UCSD-AML1 (cell line): ENCODE measurements at regions not wholly inside any gene's neighbourhood (a gene's known extent, or its start where the extent isn't known, plus 50 kb on each side); places are given as distances from the start of the nearest gene placed in this dataset.
"Not testable (repeated sequence)": the region's sequence is repeated elsewhere in the genome, so short reads cannot be mapped to it uniquely, and the experiment has no call there.

Experiments
- DNase-seq: peaks from one replicate; lab custom pipeline; 2025; ENCODE audit not compliant: unreplicated experiment; lab: John Stamatoyannopoulos, UW

DNA sequence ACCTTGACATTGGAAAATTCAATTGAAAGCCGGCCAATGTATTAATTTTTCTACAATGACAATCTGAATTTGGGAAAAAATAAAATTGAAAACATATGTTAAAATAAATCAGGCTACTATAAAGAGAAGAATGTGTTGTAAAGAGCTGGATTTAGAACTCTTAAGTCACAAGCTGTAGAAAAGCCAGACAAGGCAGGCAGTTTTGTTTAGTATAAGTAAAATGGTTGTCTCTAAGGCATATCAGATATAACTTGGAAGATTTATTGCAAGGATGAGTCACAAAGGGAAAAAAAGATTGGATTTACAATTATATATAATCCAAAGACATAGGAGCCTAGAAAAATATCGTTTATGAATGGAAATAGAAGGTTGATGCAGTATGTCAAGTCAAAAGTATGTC, 549.1 kb upstream of the EPHA5 start:
- no peak for DNase-seq

DNA sequence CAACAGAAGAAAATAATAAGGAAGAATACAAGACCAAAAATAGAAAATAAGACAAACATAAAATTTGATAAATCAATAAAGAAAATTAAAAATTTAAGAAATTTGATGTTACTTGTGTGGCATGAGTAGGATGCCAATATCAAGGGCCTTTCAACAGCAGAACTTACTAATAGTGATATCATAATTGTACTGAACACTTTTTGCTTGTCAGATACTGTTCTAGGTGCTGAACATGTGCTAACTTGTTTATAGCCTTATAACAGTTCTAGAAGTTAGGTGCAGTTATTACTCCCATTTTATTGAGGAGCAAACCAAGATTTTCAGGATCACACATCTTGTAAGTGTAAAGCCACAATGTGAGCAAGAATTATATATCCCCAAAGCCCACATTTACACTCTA, 546.0 kb upstream of the EPHA5 start:
- DNase-seq, result no peak

DNA sequence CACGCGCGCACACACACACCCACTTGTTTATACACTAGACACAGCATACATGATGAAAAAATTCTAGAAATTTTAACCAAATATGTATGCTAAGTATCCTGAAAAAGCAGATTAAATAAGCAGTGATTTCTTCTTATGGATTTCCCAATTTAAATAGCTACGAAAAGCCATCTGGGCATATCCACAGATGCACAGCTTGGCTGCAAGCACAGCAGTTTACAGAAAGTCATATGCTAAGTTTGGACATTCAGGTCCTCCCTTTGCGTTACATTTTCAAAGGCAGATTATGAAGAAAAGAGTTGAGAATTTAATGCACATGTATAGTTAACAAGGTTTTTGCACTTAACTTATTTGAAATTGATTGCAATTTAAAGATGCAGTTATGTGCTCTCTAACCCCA, 542.2 kb upstream of the EPHA5 start:
- DNase-seq, result no peak

GRCh38 chr4:66204534-66205247, 534.4 kb upstream of the EPHA5 start:
- no peak for DNase-seq

DNA sequence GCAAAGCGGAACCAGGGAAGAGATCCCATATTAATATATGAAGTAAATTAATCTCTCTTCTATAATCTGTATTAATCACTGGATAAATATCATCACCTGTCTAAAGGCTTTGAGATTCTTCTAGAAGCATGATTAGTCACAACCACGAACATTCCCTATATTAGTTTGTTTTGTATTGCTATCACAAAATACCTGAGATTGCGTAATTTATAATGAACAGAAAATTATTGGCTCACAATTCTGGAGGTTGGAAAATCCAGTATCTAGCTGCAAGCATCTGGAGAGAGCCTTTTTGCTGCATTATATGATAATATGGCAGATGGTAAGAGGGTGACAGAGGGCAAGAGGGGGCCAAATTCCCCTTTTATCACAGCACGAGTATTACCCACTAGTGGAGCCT, 532.6 kb upstream of the EPHA5 start:
- DNase-seq, result no peak

DNA sequence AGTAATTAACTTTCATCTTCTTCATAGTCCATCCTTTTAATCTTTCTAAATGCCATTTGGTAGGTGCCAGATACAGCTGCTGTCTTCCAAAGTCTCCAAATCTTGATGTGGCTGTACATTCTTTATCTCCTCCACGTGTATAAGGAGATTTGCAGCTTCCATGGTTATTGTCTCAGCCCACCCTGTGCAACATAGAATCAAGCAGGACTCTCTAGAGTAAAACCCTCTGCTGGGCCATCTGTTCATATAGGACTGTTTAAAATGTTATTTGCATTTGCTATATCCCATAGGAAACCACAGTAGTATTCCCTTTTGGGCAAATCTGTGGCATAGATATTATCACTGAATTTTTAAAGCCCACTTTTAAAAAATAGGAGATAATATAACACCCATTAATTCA, 527.2 kb upstream of the EPHA5 start:
- no peak for DNase-seq

- DNase-seq, result no peak
These were observed 523.2 kb upstream of the EPHA5 start for GRCh38 chr4:66193487-66193886.

DNA sequence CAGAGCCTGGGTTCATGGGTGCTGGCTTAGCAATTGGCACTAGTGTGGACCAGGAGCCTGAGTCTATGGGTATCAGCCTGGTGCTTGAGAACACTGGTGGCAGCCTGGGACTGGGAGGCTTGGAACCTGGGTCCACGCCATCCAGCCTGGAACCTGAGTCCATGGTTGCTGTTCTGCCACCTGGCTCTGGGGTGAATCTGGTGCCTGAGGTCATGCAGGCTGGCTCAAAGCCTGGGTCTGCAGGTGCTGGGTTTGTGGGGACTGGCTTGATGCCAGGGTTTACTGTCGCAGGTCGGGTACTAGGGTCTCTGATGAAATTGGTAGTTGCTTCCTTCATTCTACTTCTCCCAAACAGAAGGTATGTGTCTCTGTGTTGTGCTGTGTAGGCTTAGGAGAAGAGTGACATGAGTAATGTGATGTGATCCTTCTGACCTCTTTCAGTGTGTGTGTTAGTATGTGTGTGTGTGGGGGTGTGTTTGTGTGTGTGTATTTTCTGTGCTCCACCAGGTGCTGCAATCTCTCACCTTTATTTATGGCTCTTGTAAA, 517.0 kb upstream of the EPHA5 start:
- peak; percentile 2 for DNase-seq

GRCh38 chr4:66186095-66186494, 515.8 kb upstream of the EPHA5 start:
- DNase-seq, result no peak

DNA sequence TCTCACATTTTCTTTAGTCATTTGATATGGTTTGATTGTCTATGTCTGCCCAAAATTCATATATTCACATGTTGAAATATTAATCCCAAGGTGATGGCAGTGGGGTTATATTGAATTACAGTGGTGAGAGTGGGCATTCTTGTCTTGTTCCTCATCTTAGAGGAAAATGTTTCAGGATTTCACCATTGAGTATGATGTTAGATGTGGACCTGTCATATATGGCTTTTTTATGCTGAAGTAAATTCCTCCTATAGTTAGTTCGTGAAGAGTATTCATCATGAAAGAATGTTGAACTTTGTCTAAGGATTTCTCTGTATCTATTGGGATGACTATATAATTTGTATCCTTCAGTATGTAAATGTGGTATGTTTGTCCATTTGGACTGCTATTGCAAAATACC, 512.3 kb upstream of the EPHA5 start:
- no peak for DNase-seq

DNA sequence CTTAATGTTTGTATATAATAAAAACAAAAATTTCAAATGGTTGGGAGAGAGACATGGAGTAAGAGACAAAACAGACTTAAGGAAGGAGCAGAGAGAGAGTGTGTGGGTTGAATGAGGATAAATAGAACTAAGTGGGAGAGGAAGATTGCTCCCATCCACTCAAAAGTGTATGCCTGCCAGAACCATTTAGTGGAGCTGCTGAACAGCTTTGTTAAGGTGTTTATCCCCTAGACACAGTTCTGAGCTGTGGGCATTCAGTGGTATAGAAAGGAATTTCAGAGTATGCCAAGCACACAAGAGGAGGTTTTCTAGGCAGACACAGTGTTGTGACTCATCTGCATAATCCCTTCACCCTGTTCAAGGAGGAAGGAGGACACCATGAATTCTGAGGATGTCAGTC, 508.6 kb upstream of the EPHA5 start:
- no peak for DNase-seq

- no peak for DNase-seq
These were observed 499.1 kb upstream of the EPHA5 start for GRCh38 chr4:66169341-66169740.

DNA sequence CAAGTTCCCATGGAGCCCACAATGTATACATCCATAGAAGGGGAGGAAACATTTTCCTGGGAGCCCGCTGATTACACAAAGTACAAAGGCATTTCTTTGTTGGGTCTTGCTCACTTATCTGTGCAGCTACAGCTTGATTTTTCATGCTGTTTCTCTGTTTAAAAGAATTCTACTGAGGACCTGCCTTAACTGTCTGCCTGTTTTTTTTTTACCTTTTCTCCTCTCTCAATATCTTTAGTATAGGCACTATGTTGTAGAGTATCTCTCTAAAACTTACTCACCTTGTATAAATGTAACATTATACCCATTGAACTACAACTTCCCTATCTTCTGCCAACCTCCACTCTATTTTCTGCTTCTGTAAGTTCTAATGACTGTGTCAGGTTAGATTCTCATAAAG, 494.6 kb upstream of the EPHA5 start:
- no peak for DNase-seq

DNA sequence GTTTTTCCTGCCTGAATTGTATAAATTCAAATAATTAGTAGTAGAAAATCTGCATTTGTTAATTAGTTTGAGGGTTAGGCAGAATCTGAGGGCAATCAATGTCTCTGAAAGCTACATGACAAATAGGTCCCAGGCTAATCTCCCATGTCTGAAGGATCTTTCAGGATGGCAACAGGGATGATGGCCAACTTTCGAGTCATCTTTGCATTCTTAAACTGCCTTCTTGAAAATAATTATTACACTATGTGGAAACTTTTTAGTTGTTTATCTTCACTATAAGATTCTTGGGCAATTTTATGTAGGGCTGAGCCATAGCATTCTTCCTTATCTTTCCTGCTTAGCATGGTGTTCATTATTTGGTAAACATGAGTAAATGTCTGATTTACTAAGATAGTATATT, 490.3 kb upstream of the EPHA5 start:
- no peak for DNase-seq

DNA sequence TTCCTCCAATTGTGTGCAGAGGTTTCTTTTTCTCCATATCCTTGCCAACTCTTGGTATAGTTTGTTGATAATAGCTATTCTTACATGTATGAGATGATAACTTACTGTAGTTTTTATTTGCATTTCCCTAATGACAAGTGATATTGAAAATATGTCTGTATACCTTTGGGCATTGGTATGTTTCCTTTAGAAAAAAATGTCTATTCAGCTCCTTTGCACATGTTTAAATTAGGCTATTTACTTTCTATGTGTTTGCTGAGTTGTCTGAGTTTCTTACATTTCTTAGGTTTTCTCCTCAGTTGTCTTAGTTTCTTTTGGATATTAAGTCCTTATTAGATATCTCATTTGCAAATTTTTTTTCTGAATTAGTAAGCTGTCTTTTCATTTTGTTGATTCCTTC, 487.3 kb upstream of the EPHA5 start:
- DNase-seq, result no peak

DNA sequence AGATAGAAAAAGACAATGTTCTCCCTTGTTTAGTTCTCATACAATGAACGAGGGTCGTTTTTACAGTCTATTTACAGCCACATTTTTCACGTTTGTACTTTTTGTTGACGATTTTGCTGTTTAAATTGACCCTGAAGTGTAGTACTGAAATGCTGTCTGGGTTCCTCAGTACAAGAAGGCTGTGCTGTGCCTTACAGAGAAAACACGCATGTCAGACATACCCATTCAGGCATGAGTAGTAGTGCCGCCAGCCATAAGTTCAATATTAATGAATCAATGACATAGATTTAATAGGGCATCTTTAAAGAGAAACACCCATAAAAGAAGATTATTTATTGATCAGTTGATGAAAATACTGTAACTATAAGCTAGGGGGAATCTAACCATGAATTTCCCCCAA, 459.8 kb upstream of the EPHA5 start:
- DNase-seq, result no peak

GRCh38 chr4:66123831-66124413, 453.6 kb upstream of the EPHA5 start:
- DNase-seq, result no peak

DNA sequence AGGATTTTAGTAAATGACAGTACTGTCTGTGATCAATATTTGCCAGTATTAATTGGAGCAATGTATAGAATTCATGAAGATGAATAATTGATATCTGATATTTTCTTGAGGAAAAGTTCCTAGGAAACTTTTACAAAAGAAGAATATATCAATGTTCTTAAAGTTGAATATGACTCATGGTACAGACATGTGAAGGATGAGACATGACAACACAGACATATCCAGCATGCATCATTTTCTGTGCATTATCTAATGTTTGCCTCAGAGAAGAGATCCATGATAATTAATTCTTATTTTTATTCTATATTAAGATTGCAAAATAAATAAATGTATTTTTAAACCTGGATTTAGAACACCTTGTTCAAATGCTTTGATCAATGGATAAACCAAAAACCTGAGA, 452.9 kb upstream of the EPHA5 start:
- DNase-seq, result no peak

DNA sequence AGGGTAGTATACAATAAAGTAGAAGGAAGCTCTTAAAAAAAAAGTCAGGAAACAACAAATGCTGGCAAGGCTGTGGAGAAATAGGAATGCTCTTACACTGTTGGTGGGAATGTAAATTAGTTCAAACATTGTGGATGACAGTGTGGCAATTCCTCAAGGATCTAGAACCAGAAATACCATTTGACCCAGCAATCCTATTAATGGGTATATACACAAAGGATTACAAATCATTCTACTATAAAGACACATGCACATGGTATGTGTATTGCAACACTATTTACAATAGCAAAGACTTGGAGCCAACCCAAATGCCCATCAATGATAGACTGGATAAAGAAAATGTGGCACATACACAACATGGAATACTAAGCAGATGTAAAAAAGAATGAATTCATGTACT, 444.9 kb upstream of the EPHA5 start:
- not testable (repeated sequence) for DNase-seq

GRCh38 chr4:66108898-66109297, 438.6 kb upstream of the EPHA5 start:
- DNase-seq, result no peak

GRCh38 chr4:66097218-66097617, 426.9 kb upstream of the EPHA5 start:
- DNase-seq, result no peak

- DNase-seq, result no peak
These were observed 424.8 kb upstream of the EPHA5 start for GRCh38 chr4:66095065-66095464.

- DNase-seq, result no peak
These were observed 423.8 kb upstream of the EPHA5 start for GRCh38 chr4:66094070-66094469.
